GM23338 (cell line): ENCODE measurements at regions not wholly inside any gene's neighbourhood (a gene's known extent, or its start where the extent isn't known, plus 50 kb on each side); places are given as distances from the start of the nearest gene placed in this dataset.
A peak's percentile ranks its signal among the peaks of the same experiment; 100 is the strongest.

Experiments
- ATAC-seq: fragments of 200-7000 bp; cut with Tn5 transposase; 3 replicates; pipeline ENCODE4 v1.9.1; 2020
- DNase-seq: peaks from one replicate; pipeline ENCODE4 v3.0.0-alpha.2; 2015; ENCODE audit warnings: low spot score
- H2AFZ ChIP-seq: fragments of 200-600 bp; sonication (generic); 2 replicates; pipeline ENCODE4 v1.8.0; 2016; ENCODE audit warnings: antibody characterized with exemption, mild to moderate bottlenecking, moderate library complexity
- H3F3A ChIP-seq: fragments of 200-600 bp; sonication (generic); replicated peaks from 2 replicates; pipeline ENCODE4 v1.8.0; 2017; ENCODE audit warnings: antibody characterized with exemption, mixed run types, low read depth
- H3K27ac ChIP-seq: fragments of 200-600 bp; sonication (generic); 2 replicates; pipeline ENCODE4 v1.6.1; 2016; ENCODE audit warnings: low read depth
- H3K27me3 ChIP-seq: fragments of 200-600 bp; sonication (generic); 2 replicates; pipeline ENCODE4 v1.8.0; 2016; ENCODE audit warnings: mild to moderate bottlenecking, mixed run types, moderate library complexity; ENCODE audit not compliant: insufficient read depth
- H3K36me3 ChIP-seq: fragments of 200-600 bp; sonication (generic); 2 replicates; pipeline ENCODE4 v1.8.0; 2016; ENCODE audit warnings: mild to moderate bottlenecking; ENCODE audit not compliant: insufficient read depth
- H3K4me1 ChIP-seq: fragments of 200-600 bp; sonication (generic); 2 replicates; pipeline ENCODE4 v1.8.0; 2016; ENCODE audit warnings: mild to moderate bottlenecking, moderate library complexity; ENCODE audit not compliant: insufficient read depth
- H3K4me2 ChIP-seq: fragments of 200-600 bp; sonication (generic); 2 replicates; pipeline ENCODE4 v1.7.1; 2017; ENCODE audit warnings: mixed run types
- H3K4me3 ChIP-seq: fragments of 200-600 bp; sonication (generic); 2 replicates; pipeline ENCODE4 v1.6.1; 2016; ENCODE audit warnings: mixed run types
- H3K79me2 ChIP-seq: fragments of 200-600 bp; sonication (generic); replicated peaks from 2 replicates; pipeline ENCODE4 v1.8.0; 2017; ENCODE audit warnings: mild to moderate bottlenecking; ENCODE audit not compliant: insufficient read depth
- H3K9me2 ChIP-seq: fragments of 200-600 bp; sonication (generic); 2 replicates; pipeline ENCODE4 v1.8.0; 2017; ENCODE audit not compliant: insufficient read depth
- H4K20me1 ChIP-seq: fragments of 200-600 bp; sonication (generic); replicated peaks from 2 replicates; pipeline ENCODE4 v1.8.0; 2017; ENCODE audit warnings: mild to moderate bottlenecking; ENCODE audit not compliant: insufficient read depth
- H3K27ac Mint-ChIP-seq: 2 replicates; pipeline ENCODE4 v1.8.0; 2020; ENCODE audit warnings: inconsistent platforms, mild to moderate bottlenecking, moderate library complexity, mixed read lengths
- H3K27me3 Mint-ChIP-seq: 3 replicates; pipeline ENCODE4 v1.8.0; 2022; ENCODE audit warnings: low read depth, mild to moderate bottlenecking, moderate library complexity, mixed read lengths, inconsistent platforms; ENCODE audit not compliant: insufficient read depth, poor library complexity
- H3K36me3 Mint-ChIP-seq: 3 replicates; pipeline ENCODE4 v1.8.0; 2021; ENCODE audit warnings: low read depth, mild to moderate bottlenecking, inconsistent platforms, moderate library complexity, mixed read lengths
- H3K4me1 Mint-ChIP-seq: 3 replicates; pipeline ENCODE4 v1.8.0; 2020; ENCODE audit warnings: mild to moderate bottlenecking, inconsistent platforms, mixed read lengths
- H3K4me3 Mint-ChIP-seq: 3 replicates; pipeline ENCODE4 v1.8.0; 2021; ENCODE audit warnings: moderate library complexity, mild to moderate bottlenecking, inconsistent platforms, mixed read lengths
- H3K9me3 Mint-ChIP-seq: 3 replicates; pipeline ENCODE4 v1.8.0; 2020; ENCODE audit warnings: moderate library complexity, mild to moderate bottlenecking, inconsistent platforms, mixed read lengths
- EZH2phosphoT487 ChIP-seq: fragments of 200-600 bp; sonication (generic); IDR thresholded peaks from one replicate; pipeline ENCODE4 v1.8.1; 2018; ENCODE audit warnings: antibody characterized with exemption; ENCODE audit not compliant: unreplicated experiment
- JUNB ChIP-seq: IDR thresholded peaks from one replicate; pipeline ENCODE4 v1.6.1; 2016; ENCODE audit warnings: antibody characterized with exemption; ENCODE audit not compliant: unreplicated experiment
- NANOG ChIP-seq: IDR thresholded peaks from 2 replicates; pipeline ENCODE4 v1.6.1; 2016; ENCODE audit warnings: antibody characterized with exemption, borderline replicate concordance
- POLR2AphosphoS5 ChIP-seq: IDR thresholded peaks from 2 replicates; pipeline ENCODE4 v1.6.1; 2016; ENCODE audit warnings: antibody characterized with exemption, low read depth
- ZNF114 ChIP-seq: fragments of 250-450 bp; sonication (Bioruptor Pico); IDR thresholded peaks from 2 replicates; pipeline ENCODE4 v1.5.0; 2020; ENCODE audit warnings: mild to moderate bottlenecking, moderate library complexity
- ZNF331 ChIP-seq: fragments of 250-450 bp; sonication (Bioruptor Pico); IDR thresholded peaks from 2 replicates; pipeline ENCODE4 v1.5.0; 2020; ENCODE audit warnings: low read depth, mild to moderate bottlenecking, moderate library complexity
- TF ChIP-seq, protein P1 (sequence below): IDR thresholded peaks from one replicate; pipeline ENCODE4 v1.6.1; 2018; ENCODE audit warnings: antibody characterized with exemption; ENCODE audit not compliant: unreplicated experiment
- TF ChIP-seq, protein P2 (sequence below): IDR thresholded peaks from 2 replicates; pipeline ENCODE4 v1.6.1; 2016; ENCODE audit warnings: antibody characterized with exemption
- TF ChIP-seq, protein P3 (sequence below), 2 experiments: fragments of 200-600 bp in 1 of 2; sonication (generic) in 1 of 2; conservative IDR thresholded peaks; 2 replicates each; pipeline versions ENCODE4 v1.5.1 to v1.6.1; 2016 to 2017; ENCODE audit warnings: antibody characterized with exemption in 2 of 2, low read depth in 2 of 2, mild to moderate bottlenecking in 2 of 2, moderate library complexity in 1 of 2

DNA sequence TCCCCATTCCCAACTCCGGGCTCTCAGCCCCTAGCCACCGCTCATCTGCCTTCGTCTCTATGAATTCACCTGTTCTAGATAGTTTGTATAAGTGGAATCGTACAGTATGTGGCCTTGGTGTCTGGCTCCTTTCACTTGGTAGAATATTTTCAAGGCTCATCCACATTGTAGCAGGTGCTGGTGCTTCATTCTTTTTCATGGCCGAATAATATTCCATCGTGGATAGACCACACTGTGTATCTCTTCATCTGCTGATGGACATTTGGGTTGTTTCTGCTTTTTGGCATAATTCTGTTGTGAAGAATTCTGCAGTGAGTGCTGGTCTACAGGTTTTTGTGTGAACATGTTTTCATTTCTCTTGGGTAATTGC is 324.2 kb downstream of the SEC14L1 start:
- peaks cover 54% of the 10 kb centered on the region for H3K4me1 ChIP-seq
- no peak overlapping the region for H2AFZ ChIP-seq
- peaks cover 36% of the 10 kb centered on the region for H3K36me3 Mint-ChIP-seq
- H3K79me2 ChIP-seq = peaks cover 89% of the 10 kb centered on the region
- peaks cover 4% of the 10 kb centered on the region; the same call in 1 of the 2 replicates for H4K20me1 ChIP-seq
- H3K9me2 ChIP-seq = peaks cover 2% of the 10 kb centered on the region
- TF ChIP-seq POLR2AphosphoS5 = no peak
- TF ChIP-seq, protein P1, sequence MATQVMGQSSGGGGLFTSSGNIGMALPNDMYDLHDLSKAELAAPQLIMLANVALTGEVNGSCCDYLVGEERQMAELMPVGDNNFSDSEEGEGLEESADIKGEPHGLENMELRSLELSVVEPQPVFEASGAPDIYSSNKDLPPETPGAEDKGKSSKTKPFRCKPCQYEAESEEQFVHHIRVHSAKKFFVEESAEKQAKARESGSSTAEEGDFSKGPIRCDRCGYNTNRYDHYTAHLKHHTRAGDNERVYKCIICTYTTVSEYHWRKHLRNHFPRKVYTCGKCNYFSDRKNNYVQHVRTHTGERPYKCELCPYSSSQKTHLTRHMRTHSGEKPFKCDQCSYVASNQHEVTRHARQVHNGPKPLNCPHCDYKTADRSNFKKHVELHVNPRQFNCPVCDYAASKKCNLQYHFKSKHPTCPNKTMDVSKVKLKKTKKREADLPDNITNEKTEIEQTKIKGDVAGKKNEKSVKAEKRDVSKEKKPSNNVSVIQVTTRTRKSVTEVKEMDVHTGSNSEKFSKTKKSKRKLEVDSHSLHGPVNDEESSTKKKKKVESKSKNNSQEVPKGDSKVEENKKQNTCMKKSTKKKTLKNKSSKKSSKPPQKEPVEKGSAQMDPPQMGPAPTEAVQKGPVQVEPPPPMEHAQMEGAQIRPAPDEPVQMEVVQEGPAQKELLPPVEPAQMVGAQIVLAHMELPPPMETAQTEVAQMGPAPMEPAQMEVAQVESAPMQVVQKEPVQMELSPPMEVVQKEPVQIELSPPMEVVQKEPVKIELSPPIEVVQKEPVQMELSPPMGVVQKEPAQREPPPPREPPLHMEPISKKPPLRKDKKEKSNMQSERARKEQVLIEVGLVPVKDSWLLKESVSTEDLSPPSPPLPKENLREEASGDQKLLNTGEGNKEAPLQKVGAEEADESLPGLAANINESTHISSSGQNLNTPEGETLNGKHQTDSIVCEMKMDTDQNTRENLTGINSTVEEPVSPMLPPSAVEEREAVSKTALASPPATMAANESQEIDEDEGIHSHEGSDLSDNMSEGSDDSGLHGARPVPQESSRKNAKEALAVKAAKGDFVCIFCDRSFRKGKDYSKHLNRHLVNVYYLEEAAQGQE = no peak
- no peak for TF ChIP-seq EZH2phosphoT487
- TF ChIP-seq, protein P2, sequence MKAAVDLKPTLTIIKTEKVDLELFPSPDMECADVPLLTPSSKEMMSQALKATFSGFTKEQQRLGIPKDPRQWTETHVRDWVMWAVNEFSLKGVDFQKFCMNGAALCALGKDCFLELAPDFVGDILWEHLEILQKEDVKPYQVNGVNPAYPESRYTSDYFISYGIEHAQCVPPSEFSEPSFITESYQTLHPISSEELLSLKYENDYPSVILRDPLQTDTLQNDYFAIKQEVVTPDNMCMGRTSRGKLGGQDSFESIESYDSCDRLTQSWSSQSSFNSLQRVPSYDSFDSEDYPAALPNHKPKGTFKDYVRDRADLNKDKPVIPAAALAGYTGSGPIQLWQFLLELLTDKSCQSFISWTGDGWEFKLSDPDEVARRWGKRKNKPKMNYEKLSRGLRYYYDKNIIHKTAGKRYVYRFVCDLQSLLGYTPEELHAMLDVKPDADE = no peak
- no peak for TF ChIP-seq NANOG
- TF ChIP-seq ZNF331 (CRISPR knock-in tag) = no peak
- no peak for TF ChIP-seq JUNB
- peaks cover 33% of the 10 kb centered on the region for H3K27me3 Mint-ChIP-seq
- no peaks in the 10 kb centered on the region for H3K27me3 ChIP-seq
- H3K4me2 ChIP-seq = peak overlapping the region; percentile 81
- peak overlapping the region; percentile 94 for H3K27ac ChIP-seq
- peaks cover 17% of the 10 kb centered on the region for H3F3A ChIP-seq
- no peak for DNase-seq
- H3K4me3 Mint-ChIP-seq = peak overlapping the region; percentile 84
- no peak overlapping the region; the same call in 1 of the 2 replicates for H3K4me3 ChIP-seq
- no peak for ATAC-seq
- peaks cover 72% of the 10 kb centered on the region for H3K4me1 Mint-ChIP-seq
- no peaks in the 10 kb centered on the region for H3K36me3 ChIP-seq
- H3K27ac Mint-ChIP-seq = peak overlapping the region; percentile 98
- H3K9me3 Mint-ChIP-seq = no peaks in the 10 kb centered on the region; the same call in 2 of the 3 replicates

DNA sequence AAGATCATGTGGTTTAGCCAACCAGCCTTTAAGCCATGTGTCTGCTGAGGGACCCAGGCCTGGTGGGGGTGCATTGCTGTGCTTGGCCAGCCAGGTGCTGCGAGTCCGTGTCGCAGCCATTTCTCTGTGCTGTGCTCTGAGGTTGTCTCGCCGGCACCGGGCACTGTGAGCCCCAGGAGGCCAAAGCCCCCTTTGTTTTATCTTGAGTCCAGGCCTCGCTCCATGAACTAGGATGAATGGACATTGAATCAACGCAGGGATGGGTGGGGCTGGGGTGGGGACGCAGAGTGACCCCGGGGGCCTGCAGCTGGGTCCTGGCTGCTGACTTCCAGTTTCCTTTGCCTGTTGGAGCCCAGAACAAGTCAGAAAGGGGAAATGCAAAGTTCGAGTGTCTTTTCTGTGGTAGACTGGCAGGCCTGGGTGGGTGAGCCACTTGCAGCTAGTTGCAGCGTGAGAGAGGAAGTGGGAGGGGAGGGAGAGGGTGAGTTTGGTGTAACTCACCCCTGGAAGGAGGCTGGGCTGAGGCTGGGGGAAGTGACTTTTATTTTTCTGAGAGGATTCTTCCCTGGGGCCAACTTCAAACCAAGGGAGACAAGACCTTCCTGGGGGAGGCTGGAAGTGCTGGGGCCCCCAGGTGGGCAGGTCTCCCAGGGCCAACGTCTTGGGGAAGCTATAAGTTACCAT is 324.7 kb downstream of the SEC14L1 start:
- H3K36me3 Mint-ChIP-seq = peaks cover 41% of the 10 kb centered on the region
- Histone ChIP-seq H4K20me1 (peaks cover 4% of the 10 kb centered on the region; the same call in 1 of the 2 replicates), H3K27me3 (no peaks in the 10 kb centered on the region), H3K36me3 (no peaks in the 10 kb centered on the region), H3K9me2 (peaks cover 7% of the 10 kb centered on the region), H3K4me2 (peak overlapping the region; percentile 81), H3K4me1 (peaks cover 54% of the 10 kb centered on the region), H3K27ac (peak overlapping the region; percentile 94), H3K79me2 (peaks cover 89% of the 10 kb centered on the region), H2AFZ (no peak overlapping the region), H3F3A (peaks cover 22% of the 10 kb centered on the region), H3K4me3 (peak overlapping the region; percentile 47; the same call in 1 of the 2 replicates)
- H3K27me3 Mint-ChIP-seq = peaks cover 33% of the 10 kb centered on the region
- DNase-seq (peak; percentile 66), ATAC-seq (peak; percentile 24)
- no peaks in the 10 kb centered on the region; the same call in 2 of the 3 replicates for H3K9me3 Mint-ChIP-seq
- peak overlapping the region; percentile 98 for H3K27ac Mint-ChIP-seq
- peaks cover 72% of the 10 kb centered on the region for H3K4me1 Mint-ChIP-seq
- H3K4me3 Mint-ChIP-seq = peak overlapping the region; percentile 84
- no peak for TF ChIP-seq ZNF114 (CRISPR knock-in tag)
- TF ChIP-seq, protein P3, sequence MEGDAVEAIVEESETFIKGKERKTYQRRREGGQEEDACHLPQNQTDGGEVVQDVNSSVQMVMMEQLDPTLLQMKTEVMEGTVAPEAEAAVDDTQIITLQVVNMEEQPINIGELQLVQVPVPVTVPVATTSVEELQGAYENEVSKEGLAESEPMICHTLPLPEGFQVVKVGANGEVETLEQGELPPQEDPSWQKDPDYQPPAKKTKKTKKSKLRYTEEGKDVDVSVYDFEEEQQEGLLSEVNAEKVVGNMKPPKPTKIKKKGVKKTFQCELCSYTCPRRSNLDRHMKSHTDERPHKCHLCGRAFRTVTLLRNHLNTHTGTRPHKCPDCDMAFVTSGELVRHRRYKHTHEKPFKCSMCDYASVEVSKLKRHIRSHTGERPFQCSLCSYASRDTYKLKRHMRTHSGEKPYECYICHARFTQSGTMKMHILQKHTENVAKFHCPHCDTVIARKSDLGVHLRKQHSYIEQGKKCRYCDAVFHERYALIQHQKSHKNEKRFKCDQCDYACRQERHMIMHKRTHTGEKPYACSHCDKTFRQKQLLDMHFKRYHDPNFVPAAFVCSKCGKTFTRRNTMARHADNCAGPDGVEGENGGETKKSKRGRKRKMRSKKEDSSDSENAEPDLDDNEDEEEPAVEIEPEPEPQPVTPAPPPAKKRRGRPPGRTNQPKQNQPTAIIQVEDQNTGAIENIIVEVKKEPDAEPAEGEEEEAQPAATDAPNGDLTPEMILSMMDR (conservative IDR thresholded peaks at IDR 0.05; ENCODE audit: low read depth in 2 of 2) = no peak
- TF ChIP-seq, protein P2 = peak; percentile 23; the same call in 1 of the 2 replicates
- TF ChIP-seq, protein P1 = no peak
